ENCODE measurements at regions not wholly inside any gene's neighbourhood (a gene's known extent, or its start where the extent isn't known, plus 50 kb on each side); places are given as distances from the start of the nearest gene placed in this dataset.

DNA sequence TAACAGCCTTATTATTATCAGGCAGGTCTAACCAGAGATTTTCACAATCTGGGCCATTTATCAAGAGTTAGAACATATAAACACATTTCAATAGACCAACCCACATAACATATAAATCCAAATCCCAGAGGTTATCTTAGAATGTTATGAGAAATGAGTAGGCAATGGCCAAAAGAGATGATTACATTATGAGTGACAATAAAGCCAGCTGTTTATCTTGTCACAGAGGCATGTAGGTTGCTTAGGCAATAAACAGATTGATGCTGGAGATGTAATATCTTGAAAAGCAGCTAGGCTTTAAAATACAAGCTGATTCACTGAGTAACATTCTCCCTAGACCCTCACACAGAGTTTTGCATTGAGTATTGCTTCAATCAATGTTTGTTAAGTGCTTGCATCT lies 148.5 kb upstream of the SESN3 start:
- TF ChIP-seq CTCF (IDR thresholded peaks at IDR 0.05) (no peak), POLR2A (IDR thresholded peaks at IDR 0.05) (no peak)

Data from esophagus squamous epithelium (tissue), 4 donors.